AG08395 (cell line): ENCODE measurements at regions not wholly inside any gene's neighbourhood (a gene's known extent, or its start where the extent isn't known, plus 50 kb on each side); places are given as distances from the start of the nearest gene placed in this dataset.
A peak's percentile ranks its signal among the peaks of the same experiment; 100 is the strongest.

ENCODE experiments used
- DNase-seq: peaks from one replicate; pipeline ENCODE4 v3.0.0; 2012; ENCODE audit warnings: mixed read lengths, low spot score

GRCh38 chr3:101081999-101082398 is 88.8 kb upstream of the ABI3BP start:
- no peak for DNase-seq

- no peak for DNase-seq
Observed at GRCh38 chr3:101081446-101081845, 88.2 kb upstream of the ABI3BP start.

- no peak for DNase-seq
Observed at GRCh38 chr3:101077361-101078011, 84.3 kb upstream of the ABI3BP start.

GRCh38 chr3:101074518-101074917 is 81.3 kb upstream of the ABI3BP start:
- DNase-seq = no peak

- no peak for DNase-seq
Observed at GRCh38 chr3:101072300-101072699, 79.1 kb upstream of the ABI3BP start.

- DNase-seq = no peak
Observed at GRCh38 chr3:101070799-101071121, 77.5 kb upstream of the ABI3BP start.

- DNase-seq = no peak
Observed at GRCh38 chr3:101069901-101070798, 76.9 kb upstream of the ABI3BP start.

- DNase-seq = no peak
Observed at GRCh38 chr3:101068876-101069606, 75.8 kb upstream of the ABI3BP start.

GRCh38 chr3:101066711-101067129 is 73.5 kb upstream of the ABI3BP start:
- peak; percentile 24 for DNase-seq

GRCh38 chr3:101065962-101066361 is 72.7 kb upstream of the ABI3BP start:
- DNase-seq = peak; percentile 73

- no peak for DNase-seq
Observed at GRCh38 chr3:101063401-101063800, 70.2 kb upstream of the ABI3BP start.

GRCh38 chr3:101061312-101061711 is 68.1 kb upstream of the ABI3BP start:
- no peak for DNase-seq

- DNase-seq = no peak
Observed at GRCh38 chr3:101050866-101051265, 57.6 kb upstream of the ABI3BP start.

- no peak for DNase-seq
Observed at GRCh38 chr3:101050046-101050445, 56.8 kb upstream of the ABI3BP start.

- no peak for DNase-seq
Observed at GRCh38 chr3:101049532-101049931, 56.3 kb upstream of the ABI3BP start.

- DNase-seq = no peak
Observed at GRCh38 chr3:101043687-101044078, 50.5 kb upstream of the ABI3BP start.

- peak; percentile 10 for DNase-seq
Observed at GRCh38 chr3:101042996-101043686, 49.9 kb upstream of the ABI3BP start.
